Activated T-helper 1 cell treated with Interleukin-2 at 50 U/mL for 16 hours (primary cell): ENCODE measurements at regions not wholly inside any gene's neighbourhood (a gene's known extent, or its start where the extent isn't known, plus 50 kb on each side); places are given as distances from the start of the nearest gene placed in this dataset.
"Not testable (repeated sequence)": the region's sequence is repeated elsewhere in the genome, so short reads cannot be mapped to it uniquely, and the experiment has no call there.

Source experiments
- DNase-seq: peaks from one replicate; pipeline ENCODE4 v3.0.0-alpha.2; 2020; ENCODE audit warnings: low read depth

DNA sequence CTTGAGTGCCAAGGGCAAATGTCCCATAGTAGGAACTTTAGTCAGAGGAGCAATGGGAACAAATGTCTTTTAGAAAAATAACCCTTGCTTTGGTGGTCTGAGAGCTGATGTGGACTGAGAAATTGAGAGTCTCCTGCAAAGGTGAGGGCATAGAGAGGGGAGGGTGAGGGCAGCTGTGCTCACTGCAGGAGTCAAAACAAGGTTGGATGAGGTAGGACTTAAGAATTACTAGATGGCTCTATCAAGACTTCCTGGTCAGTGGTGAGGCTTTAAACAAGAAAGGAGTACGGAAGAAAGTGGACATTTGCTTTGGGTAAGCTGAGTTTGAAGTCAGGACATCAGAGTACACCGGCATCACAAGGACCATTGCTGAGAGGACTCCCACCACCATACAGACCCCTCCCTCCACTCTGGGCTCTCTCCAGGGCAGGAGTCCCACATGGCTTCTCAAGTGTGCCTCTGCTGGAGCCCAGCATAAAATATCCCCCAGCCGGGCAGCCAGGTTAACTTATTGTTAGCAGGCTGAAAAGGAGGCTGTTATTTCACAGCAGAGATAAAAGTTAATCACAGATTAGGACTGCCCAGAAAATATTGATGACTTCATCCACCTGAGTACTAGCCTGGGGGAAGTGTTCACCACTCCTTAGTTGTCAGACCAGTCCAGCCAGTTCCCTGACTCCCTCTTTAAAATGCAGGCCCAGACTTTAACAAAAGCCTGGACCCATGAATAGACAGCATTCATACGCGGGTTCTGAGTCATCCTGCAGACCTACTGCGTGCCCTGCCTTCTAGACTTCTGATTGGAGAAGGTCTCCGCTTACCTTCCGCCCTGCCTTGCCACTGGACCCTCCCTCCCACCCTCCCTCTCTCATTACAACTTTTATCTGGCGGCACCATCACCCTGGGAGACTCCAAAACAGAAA lies 167.2 kb downstream of the BCL2L11 start:
- DNase-seq = not testable (repeated sequence)

DNA sequence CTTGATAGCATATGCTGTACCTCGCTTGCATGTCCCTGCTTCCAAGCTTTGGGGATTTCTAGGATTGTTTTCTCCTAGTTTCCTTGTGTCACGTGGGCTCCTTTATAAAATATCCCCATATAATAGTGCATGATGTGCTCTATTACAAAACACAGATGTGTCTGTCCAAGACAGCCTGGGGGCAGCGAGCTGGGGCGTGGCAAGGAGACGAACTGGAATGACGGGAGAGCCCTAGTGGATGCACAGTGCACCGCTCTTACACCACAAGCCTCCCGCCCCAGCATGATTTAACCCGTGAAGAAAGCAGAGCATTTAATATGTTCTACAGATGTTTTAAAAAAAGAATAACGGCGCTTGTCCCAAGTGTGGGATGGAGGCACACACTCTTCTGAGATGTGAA lies 169.7 kb downstream of the BCL2L11 start:
- not testable (repeated sequence) for DNase-seq

DNA sequence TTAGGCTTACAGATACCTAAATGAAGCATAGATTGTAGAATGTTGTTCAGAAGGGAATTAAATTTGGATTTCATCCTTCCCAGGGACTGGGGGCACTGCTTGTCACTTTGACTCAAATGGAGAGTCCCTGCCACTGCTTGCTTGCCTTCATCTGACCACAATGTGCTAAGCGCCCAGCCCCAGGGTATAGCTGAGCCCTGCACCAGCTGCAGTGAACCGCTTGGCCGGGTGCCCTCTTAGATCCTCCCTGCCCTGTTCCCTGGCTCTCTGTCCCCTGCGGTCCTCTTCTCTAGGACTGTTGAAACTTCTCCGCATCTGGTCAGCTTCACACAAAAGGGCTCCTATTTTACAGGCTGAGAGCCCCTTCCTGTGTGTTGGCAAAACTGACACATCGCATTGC lies 170.9 kb downstream of the BCL2L11 start:
- not testable (repeated sequence) for DNase-seq

DNA sequence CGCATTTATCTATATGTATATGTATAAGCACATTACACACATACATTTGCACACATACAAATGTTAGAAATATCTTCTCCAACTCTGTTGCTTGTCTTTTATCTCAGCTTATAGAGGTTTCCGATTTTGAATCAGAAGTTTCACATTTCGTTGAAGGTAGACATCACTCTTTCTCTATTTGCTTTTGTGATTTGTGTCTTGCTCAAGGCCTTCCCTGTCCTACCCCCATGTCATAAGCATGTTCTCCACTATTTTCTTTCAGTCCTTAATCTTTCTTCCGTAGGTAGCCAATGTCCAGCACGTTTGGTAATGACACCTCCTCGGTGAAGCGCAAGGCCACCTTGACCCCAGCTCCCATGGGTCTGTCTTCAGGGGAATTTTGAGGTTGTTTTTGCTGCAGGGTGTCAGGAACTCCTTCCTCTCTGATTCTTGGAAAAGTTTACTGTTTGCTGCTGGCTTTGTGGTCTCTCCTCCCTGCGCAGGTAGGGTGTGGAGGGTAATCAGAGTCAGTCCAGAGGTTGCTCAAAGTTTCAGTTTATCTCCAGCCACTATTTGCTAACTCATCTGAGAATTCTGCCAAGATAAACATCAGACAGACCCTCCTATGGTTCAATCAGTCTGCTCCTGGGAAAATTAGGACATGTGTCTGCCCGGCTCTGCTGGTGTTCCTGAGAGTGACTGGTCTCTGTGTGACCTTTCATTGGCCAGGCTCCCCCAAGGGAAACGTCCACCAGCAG lies 171.7 kb downstream of the BCL2L11 start:
- not testable (repeated sequence) for DNase-seq

DNA sequence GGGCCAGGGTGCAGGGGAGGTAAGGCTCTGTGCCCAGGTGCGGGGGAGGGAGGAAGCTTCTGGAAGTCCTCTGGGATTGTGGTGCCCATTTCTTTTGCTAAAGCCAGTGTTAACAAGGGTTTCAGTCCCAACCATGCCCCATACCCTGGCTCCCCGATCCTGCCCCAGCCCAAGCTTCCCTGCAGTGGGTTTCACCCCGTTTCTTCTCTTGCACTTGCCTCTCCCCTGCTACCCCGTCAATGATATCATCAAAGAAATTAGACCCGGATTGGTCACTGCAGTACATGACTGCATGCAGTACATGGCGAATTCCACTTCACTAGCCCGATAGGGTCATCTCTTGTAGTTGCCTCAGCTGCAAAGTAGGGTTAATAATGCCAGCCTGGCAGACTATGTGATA lies 174.0 kb downstream of the BCL2L11 start:
- not testable (repeated sequence) for DNase-seq

DNA sequence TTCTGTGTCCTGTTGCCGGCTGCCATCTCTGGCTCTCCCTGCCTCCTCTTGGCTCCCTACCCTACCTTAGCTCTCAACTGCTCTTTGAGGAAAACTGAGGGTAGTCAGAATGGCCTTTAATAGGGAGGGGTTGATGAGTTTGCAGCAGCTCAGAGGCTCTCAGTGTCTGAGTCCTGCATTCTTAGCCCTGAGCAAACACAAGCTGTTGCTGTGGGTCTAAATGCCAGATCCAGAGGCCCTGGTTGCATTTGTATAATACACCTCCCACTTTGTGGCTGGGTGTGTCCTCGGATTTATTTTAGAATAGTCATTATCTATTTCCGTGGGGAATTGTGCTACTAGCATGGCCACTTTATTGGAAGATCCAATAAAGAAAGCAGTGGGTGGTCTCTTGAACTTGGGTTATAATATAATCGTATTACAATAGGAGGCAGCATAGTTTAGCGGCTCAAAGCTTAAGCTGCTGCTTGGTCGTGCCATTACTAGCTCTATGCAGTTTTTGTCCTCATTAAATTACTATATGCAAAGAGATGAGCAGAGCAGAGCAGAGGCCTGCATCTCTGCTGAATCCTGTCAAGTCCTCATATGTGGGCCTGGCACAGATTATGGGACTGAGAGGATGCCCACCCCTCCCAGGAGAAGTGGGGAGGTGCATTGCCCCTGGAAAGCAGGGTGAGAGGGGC lies 175.5 kb downstream of the BCL2L11 start:
- not testable (repeated sequence) for DNase-seq

DNA sequence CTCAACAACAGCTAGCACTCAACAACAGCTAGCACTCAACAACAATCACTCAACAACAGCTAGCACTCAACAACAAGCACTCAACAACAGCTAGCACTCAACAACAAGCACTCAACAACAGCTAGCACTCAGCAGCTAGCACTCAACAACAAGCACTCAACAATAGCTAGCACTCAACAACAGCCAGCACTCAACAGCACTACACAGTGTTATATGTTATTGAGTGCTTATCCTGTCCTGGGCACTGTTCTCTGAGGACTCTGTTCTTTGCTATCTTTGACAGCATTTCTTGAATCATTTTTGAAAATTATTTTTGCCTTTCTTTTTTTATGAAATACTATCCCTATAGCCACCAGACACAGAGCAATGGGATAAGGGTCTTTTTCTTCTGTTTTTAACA lies 176.4 kb downstream of the BCL2L11 start:
- not testable (repeated sequence) for DNase-seq

DNA sequence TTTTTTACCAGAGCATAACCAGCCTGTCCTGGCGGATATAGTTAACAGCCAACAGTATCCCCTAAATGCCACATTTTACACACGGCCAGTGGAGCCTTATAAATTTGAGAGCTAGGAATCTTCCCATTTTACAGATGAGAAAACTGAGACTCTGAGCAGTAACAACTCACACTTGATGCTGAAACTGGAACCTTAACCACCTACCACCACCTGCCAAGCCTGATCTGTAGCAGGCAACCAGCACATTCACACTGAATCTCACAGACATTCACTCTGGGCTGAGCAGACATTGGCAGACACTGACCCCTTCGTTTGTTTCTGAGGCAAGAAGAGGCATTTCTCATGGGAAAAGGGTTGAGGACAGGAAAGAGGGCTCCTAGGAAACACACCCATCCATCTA lies 178.2 kb downstream of the BCL2L11 start:
- DNase-seq = not testable (repeated sequence)

DNA sequence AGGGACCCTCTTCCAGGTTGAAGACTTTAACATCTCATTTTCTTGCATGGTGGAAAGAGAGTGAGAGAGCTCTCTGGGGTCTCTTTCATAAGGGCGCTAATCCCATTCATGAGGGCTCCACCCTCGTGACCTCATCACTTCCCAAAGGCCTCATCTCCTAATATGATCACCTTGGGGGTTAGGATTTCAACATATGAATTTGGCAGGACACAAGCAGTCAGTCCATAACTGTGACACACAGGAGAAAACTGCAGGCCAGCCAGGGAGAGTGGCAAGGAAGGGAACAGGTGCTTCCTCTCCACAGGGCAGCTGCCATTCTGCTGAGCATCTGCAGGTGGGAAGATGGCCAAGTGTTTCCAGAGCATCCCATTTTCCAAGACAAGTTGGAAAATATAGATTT lies 178.9 kb downstream of the BCL2L11 start:
- DNase-seq = not testable (repeated sequence)

DNA sequence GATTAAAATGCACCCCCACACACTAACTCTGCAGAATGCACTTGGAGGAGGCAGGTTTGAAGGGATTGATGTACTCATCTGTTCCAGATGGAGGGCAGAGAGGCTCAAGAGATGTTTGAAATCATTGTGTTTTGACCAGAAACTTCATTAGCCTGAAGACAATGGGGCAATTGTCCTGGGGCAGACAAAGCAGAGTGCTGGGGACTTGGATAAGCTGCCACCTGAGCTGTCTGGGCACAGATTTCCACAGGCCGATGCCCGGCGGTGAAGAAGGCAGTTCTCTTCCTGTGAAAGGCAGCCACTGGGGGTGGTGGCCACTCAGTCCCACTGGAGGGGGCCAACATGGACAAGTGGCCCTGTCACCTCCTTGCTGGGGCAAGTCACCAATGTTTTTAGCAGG lies 181.0 kb downstream of the BCL2L11 start:
- DNase-seq = not testable (repeated sequence)

DNA sequence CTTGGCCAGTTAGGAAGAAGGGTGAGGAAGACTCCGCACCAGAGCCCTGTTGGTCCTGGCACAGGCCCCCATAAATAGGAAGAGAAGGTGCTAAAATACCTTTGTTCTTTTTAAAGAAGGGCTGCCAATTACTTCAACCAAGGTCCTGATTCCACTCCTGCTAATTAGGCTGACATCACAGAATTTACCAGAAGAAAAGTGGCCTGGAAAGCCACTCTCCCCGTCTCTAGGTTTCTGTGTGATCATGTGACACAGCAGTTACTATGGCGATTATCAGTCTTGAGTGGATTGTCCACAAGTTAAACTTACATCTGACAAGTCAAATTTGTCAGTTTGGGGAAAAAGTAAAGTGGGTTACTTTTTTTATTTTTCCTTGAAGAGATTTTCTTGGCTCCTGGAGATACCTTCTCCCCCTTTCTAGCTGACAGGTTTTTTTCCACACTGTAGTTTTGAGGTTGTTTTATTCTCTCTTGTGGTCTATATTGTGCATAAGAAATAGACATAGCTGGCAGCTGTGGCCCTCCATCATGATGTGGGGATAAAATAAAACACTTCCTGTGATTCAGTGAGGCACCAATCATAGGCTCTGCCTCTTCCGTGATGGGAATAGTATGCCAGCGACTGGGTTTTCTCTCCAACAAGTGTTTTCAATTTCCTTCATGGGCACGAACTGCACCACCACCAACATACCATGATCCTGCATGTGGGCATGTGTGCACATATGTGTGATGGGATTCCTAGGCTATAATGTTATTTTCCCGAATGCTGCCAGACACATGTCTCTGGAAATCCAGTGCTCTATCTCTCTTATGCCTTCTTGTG lies 181.9 kb downstream of the BCL2L11 start:
- not testable (repeated sequence) for DNase-seq

DNA sequence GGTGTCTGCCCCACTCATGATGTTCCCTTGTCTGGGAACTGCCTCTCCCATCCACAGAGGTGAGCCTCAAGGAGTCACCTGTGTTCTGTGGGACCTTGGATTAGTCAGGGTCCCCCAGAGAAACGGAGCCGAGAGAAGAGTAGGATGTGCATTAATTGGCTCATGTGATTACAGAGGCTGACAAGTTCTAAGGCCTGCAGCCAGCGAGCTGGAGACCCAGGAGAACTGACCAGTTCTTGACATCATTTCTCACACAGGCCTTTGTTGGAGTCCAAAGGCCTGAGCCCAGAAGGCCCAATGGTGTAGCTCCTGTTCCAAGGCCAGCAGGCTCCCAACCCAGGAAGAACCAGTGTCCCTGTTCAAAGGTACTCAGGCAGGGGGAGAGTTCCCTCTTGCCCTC lies 186.6 kb downstream of the BCL2L11 start:
- DNase-seq = not testable (repeated sequence)

DNA sequence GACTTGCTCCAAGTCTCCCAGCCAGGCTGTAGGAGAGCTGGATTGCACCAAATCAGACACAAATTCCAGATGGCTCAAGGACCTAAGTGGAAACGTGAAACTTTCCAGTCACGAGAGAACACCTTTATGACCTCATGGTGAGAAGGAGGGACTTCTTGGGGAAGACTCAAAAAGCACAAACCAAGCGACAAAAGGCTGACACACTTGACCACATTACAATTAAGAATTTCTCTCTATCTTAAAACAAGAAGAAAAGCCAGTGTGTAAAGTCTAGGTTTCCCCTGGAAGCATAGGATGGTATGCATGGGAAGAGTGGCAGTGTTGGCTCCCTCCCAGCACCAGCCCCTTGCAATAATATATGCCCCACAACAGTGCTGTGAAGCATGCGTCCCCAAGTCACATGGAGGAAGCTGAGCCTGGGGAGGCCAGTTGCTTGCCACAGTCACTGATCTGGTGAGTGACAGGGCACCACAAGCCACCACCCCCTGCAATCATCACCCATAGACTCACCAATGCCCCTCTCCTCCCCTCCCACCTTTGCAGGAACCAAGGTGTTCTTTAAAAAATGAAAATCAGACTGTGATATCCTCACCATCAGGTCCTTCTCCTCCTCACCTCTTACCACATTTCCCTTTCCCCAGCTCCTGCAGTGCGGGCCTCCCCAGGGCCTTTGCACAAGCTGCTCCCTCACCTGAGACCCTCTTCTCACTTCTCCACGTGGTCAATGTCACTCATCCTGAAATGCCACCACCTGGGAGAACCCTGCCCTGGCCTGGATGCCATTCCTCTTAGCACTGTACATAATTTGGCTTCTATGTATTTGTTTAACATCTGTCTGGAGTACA lies 188.7 kb downstream of the BCL2L11 start:
- DNase-seq = not testable (repeated sequence)

DNA sequence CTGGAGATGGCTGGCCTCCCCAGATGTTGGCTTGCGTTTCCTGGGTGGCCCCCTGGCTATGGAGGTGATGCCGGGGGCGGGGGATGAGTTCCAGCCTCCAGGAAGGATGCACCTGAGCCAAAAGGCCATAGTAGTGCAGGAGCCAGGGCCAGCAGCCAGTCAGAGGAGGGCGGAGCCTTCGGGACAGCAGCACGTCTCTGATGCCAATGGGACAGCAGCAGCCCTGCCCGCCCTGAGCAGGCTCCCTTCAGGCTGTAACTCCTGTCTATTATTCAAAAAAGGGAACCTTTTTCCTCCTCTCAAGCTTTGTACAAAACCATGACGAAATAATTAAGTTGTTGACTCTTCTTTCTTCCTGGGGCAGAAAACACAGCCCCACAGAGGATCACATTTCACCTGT lies 189.7 kb downstream of the BCL2L11 start:
- DNase-seq = not testable (repeated sequence)

DNA sequence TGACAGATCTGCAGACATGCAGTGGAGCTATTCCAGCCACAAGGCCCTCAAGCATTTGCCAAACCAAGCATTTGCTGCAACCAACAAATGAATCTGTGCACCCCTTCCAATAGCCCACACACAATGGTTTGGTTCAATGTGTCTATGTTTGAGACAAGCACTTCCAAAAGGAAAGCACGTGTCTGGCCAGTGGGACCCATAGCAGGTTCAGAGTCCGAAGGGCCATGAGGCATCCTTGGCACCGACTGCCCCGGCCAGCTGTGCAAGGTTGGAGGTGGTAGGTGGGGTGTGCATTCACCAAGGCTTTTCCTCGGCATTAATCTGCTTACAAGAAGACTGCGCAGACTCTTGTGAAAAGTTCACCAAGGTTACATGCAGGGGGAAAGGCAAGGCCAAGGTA lies 190.9 kb downstream of the BCL2L11 start:
- DNase-seq = not testable (repeated sequence)

DNA sequence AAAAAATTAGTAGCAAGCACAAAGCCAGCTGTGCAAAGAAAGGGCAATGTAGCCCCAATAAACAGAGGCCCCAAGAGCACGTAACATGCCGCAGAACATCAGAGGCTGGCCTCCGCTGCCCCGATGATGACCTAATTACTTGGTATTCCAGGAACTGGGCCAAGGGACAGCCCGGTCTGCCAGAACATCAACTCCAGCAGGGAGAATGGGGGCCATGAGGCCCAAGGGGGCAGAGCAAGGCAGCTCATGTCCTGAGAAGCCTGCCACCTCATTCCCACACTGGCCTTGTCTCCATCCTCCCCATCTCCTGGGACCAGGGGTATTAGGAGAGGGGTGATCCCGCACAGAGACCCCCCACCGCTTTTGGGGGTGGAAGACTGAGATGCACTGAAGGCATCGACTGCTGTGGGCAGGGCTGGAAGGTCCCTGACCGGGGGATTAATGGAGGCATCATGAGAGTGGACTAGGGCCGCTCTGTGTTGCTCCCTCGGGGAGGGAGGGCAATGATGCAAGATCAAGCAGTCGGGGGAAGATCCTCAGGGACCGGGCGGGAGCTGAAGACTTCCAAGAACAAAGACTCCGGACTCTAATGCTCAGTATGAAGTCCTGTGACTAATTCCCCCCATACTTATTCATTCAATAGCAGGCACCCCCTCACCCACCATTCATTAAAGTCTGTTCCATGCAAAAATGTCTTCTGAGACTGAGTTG lies 192.3 kb downstream of the BCL2L11 start:
- not testable (repeated sequence) for DNase-seq

DNA sequence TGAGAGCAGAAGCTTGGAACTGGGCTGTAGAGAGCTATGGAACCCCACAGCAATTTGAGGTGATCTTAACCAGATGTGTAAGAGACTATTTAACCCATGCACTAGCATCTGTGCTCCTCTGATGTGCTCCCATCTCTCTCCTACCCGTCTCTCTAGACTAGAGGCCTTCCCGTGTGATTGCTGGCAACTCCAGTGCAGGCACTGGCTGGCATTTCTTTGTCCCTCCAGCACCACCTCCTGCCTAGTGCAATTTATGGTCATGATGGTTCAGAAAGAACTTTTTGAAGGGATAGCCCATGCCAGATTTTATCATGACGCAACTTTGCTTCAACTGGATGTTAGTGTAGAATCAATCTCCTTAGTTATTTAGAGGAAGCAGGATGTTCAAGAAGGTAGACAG lies 193.0 kb downstream of the BCL2L11 start:
- DNase-seq = not testable (repeated sequence)

DNA sequence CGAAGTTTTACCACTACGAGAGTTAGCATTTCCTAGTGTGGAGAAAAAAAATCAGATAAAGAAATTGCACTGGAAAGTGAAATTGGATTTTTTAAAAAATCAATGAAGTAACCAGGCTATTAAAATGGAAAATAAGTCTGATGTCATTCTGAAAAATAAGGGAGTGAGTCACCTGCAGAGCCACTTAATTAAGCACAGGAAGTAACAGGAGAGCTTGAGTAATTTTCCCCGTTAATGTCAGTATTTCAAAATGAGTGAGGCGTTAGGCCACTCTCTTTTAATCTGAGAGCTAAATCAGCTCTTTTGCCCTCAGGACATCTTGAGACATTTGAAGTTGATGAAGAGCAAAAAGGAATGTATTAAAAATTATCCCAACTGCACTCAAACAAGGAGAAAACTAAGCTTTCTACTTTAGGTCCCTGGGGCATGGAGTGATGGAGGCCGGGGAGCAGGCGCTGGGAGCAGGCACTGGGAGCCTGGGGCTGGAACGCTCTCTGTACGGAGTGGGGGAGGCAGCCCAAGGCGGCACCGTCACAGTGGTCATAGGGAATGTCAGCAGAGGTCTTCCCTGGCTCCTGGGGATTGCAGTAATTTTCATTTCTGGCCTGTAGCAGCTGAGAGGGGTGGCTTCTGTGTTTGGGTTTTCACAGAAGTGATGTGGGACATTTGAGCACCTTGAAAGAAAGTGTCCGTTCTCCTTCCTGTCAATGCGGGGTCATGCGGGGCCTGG lies 194.6 kb downstream of the BCL2L11 start:
- not testable (repeated sequence) for DNase-seq

DNA sequence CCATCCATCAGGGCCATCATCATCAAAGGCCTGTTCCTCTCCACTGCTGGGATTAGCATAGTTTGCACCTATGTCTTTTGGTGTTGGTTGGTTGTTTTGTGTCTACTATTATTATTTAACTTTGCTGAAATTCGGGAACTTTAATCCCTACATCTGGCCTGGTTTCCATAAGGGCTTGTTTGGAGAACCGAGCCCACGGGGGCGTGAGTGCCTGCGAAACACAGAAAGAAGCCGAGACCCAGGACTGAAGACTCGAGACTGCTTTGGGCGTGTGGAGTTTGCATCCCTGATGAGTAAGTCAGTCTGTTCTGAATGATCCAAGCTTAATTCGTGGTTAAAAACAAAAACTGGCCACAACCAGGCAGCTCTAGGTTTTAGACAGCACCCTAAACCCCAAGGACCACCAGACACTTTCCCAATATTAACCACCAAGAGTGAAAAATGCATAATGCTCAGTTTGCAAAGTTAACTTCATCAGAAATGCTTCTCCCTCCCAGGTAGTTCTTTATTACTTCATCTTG lies 195.6 kb downstream of the BCL2L11 start:
- DNase-seq = not testable (repeated sequence)
